Medulla oblongata (tissue), 1 donor: ENCODE measurements at regions not wholly inside any gene's neighbourhood (a gene's known extent, or its start where the extent isn't known, plus 50 kb on each side); places are given as distances from the start of the nearest gene placed in this dataset.
"Not testable (repeated sequence)": the region's sequence is repeated elsewhere in the genome, so short reads cannot be mapped to it uniquely, and the experiment has no call there.

ENCODE experiments used
- DNase-seq: peaks from one replicate; pipeline ENCODE4 v3.0.0-alpha.2; 2015; ENCODE audit errors: extremely low spot score

DNA sequence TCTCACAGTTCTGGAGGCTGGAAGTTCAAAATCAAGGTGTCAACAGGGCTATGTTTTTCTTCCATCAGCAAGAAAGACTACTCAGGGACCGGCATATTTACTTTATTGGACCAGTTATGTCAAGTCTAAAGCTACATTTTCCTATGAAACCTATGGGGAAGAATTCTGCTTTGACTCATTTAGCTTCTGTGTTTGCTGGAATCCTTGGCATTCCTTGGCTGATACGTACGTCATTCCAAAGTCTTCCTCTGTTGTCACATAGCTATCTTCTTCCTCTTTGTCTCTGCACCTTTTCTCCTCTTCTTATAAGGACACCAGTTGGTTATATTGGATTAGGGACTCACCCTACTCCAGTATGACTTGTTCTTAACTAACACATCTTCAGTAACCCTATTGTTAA lies 137.4 kb upstream of the FBXO11 start:
- no peak for DNase-seq

DNA sequence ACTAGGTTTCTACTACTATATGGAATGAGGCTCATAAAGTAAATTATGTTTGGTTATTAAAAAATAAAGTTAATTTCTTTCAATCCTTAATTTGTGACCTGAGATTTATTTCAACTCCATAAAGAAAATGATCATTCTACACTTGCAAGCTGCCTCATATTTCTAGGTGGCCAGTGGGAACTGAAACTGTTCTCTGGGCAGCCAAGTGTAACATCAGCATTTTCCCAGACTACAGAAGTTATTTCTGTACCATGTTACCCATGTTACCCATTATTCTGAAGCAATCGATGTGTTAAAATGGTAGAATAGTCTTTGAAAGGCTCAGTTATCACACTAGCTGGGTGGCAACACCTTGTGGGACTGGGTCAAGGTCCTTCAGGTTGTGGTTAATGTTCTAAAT lies 139.3 kb upstream of the FBXO11 start:
- peak; percentile 53 for DNase-seq

DNA sequence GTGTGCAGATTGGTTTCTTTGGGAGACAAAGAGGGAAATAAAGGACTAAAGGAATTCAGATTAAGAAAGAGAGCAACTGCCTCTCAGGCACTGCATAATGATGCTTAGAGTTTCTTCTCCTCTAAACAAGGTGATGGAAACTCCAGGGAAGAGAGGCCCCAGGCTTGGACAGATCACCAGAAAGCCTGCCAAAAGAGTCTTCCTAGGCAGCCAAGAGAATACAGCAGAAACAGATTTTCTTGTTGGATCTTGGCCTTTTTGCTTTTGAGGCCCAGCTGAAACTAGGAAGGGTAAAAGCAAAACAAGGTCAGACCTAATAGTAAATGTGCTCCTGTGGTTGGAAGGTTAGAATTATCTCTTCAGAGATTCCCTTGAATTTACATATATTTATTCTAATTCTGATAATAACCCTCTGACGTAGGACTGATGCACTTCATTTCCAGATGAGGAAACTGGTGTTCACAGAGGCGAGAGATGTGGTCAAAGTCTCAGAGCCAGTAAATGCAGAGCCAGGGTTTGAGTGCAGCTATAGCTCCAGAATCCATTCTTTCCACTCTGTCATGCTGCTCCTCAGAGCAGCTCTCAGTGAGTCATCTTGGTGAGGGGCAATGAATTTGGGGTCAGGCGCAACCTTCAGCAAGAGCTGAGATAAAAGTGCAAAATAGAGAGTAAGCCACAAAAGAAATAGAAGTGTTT lies 142.3 kb upstream of the FBXO11 start:
- no peak for DNase-seq

DNA sequence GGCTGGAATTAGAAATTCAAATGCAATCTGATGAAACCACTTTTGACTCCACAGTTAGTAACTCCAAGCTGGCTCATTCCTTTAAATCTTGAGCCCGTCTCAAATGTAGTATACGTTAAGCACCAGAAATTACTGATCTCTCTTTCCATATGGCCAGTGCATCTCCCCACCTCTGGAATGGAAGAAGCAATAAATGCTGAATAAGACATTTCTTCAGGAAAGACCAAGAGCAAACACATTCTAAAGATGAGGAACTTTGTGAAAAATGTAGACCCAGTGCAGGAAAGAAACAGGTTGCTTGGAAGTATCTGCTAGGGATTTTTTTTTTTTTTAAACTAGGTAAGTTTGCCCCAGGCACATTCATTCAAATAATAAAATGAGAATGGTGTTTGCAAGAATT lies 143.1 kb upstream of the FBXO11 start:
- no peak for DNase-seq

DNA sequence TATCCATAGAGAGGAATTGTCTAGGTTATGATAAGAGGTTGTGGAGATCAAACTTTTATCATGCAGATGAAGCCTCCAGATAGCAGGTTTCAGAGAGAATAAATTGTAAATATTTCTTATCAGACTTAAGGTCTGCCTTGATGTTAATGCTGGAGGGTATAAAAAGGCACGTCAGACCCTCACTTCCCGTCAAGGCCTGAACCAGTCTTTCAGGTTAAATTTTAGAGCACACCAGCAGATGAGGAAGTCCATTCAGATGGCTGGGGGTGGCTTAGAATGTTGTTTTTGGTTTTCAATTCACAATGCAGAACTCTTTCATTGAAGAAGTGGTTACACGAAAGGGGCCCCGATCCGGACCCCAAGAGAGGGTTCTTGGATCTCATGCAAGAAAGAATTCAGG lies 144.4 kb upstream of the FBXO11 start:
- DNase-seq, result no peak

DNA sequence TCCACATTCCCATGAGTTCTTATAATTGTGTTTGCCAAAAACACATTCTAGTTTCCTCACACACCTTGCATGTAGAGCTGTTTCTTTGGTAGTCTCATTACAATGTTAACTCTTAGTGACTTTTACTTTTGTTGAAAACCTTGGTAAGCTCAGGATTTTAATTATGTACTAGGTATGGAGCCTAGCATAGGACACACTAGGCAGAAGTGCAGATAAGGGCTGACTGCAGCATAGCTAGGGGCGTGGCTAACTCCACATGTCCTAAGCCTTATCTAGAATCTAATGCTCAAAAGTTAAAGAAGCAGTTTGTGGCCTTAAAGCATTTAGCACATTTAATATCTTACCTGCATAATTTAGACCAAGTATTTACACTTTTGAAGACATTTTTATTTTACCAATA lies 153.7 kb upstream of the FBXO11 start:
- no peak for DNase-seq

DNA sequence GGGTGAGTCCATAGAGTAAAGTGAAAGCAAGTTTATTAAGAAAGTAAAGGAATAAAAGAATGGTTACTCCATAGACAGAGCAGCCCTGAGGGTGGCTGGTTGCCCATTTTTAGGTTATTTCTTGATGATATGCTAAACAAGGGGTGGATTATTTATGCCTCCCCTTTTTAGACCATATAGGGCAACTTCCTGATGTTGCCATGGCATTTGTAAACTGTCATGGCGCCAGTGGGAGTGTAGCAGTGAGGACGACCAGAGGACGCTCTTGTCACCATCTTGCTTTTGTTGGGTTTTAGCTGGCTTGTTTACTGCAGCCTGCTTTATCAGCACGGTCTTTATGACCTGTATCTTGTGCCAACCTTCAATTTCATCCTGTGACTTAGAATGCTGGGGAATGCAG lies 155.4 kb upstream of the FBXO11 start:
- not testable (repeated sequence) for DNase-seq

DNA sequence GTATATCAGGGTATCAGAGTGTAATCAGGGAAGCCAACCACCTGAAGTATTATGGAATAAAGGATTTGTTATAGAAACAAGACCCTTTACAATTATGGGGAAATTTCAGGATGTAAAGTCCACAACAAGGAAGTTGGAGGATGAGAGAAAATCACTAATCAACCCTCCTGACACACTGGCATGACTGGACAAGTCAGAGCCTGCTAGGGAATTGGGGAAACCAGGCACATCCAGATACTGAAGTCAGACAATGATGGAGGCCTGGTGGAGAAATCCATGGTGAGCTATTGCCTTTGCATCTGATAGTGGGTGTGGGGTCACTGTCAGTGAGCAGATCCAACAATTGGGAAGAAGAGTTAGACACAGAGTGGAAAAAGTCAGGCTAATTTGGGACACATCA lies 158.8 kb upstream of the FBXO11 start:
- DNase-seq, result no peak

DNA sequence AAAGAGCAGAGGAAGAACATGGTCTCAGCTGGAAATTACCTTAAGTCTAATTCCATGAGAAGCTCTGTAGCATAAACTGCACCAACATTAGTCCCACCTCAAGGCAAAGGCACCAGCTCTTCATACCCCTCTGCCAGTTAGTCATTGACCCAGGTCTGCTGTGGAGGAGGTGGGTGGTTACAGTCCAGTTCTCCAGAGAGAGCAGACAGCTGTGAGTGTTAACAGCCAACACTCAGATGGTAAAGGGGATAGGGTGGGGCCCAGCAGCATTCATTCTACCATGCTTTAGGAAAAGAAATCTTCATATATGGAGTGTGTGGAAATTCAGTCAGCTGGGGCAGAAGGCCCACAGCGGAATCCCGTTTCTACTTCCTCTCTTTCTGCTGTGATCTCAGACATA lies 159.7 kb upstream of the FBXO11 start:
- DNase-seq, result no peak

DNA sequence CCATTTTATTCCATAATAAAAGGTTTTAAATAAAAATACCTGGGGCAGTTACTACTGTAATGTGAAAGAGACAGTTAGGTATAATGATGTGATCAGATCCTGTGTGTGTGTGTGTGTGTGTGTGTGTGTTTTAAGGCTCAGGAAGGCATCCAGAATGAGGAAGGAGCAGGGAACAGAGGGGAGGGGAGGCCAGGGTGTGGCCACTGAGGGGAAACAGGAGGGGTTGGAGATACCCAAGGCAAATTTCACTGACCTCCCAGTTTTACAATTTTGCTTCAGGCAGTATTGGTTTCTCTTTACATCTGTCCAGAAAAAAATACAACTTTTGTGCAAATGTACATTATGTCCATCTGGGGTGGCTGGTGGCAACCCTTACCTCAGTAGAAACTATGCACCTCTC lies 163.5 kb upstream of the FBXO11 start:
- no peak for DNase-seq

DNA sequence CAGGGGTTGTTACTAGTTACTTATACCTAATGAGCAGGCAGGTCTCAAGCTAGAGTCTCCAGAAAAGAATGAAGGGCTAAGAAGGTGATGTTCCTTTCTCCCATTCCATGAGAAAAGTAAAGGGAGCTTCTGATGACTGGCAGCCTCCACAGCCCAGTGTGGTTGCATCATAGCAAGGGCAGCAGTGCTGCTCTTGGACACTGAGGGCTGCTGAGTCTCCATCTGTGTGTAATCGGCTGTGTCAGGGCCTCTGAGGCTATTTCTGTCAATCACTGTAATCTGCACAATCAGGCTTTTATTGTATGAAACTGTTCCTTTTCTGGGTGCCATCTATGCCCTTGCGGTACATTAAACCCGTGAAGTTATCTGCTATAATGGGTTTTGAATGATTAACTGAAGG lies 164.1 kb upstream of the FBXO11 start:
- DNase-seq, result no peak

DNA sequence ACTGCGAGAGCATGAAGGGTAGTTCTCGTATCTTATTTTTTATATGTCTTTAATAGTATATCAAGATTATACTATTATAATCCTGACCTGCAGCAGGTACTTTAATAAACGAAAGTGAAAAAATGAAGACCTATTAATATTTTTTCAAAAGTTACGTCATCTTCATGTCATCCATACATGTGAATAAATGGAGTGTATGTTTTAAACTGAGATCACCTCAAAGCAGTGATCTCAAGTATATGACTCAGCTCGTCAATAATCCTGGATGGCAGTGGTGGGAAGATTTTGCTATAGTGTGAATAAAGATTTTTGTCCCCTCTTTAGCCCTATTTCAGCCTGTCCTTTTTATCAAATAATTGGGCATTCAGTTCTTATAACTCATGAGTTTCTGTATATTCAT lies 166.3 kb upstream of the FBXO11 start:
- no peak for DNase-seq

DNA sequence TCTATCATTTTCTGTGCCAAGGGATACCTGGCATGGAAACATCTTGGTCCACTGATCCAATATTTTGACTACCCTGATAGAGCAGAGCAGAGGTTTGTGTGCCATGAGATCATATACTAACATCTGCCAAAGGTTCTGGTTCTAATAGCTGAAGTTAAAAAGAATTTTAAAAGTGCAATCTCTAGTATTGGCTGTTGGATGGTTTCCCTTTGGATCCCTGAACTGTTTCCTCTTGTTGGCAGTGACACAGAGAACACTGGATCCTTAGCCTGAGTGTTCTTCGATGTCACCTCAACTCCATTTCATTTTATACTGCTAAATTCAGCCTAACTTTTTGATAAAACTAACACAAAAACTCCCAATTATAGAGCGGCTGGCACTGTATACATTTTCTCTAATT lies 169.3 kb upstream of the FBXO11 start:
- DNase-seq, result no peak

DNA sequence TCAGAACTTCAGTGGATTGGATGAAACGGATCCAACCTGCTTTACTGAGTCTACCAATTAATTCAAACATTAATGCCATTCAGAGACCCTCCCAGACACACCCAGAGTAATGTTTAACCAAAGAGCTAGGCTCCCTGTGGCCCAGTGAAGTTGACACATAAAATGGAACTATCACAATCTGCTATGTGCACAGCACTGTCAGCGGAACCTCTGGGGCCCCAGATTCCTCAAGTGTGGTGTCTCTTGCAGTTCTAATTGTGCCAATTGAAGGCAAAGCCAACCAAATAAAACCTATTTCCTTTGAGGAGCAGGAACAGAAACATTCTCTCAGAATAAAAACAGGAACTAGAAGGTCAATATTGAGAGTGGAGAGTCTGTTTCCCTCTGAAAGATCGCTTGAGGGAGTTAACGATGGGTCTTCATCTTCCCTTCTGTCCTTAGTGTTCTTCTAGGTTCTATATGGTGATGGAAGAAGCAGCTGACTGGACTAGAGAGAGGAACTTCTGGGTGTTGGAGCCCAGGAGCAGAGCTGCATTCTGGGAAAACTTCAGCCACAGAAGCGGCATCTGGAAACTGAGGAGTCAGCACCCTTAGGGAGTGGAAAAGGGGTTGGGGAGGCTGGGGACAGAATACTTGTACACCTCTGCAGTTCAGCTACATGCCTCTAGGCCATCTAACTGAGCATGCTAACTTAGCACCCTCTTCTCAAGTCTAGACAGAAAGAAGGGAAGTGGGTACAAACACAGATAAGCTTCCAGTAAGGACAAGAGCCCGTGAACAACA lies 174.4 kb upstream of the FBXO11 start:
- peak; percentile 74 for DNase-seq

DNA sequence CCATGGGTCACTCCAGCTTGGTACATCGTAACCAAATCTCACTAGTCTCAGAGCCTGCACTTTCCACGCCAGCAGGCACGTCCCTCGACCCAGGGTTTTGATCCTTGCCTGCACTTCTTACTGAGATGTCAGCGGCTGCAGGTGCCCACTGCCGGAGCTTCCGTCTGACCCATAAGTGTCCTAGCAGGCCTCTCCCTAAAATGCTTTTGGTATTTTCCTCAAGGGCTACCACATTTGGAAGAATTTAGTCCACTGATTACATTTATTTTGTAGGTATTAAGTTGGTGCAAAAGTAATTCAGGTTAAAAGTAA lies 175.0 kb upstream of the FBXO11 start:
- DNase-seq, result no peak

DNA sequence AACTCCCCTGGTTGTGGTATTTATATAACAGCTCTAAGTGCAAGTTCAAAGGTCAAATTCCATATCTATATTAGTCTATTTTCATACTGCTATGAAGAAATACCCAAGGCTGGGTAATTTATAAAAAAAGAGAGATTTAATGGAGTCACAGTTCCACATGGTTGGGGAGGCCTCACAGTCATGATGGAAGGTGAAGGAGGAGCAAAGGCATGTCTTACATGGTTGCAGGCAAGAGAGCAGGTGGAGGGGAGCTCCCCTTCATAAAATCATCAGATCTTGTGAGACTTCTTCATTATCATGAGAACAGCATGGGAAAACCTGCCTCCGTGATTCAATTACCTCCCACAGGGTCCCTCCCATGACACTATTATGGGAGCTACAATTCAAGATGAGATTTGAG lies 179.6 kb upstream of the FBXO11 start:
- no peak for DNase-seq

DNA sequence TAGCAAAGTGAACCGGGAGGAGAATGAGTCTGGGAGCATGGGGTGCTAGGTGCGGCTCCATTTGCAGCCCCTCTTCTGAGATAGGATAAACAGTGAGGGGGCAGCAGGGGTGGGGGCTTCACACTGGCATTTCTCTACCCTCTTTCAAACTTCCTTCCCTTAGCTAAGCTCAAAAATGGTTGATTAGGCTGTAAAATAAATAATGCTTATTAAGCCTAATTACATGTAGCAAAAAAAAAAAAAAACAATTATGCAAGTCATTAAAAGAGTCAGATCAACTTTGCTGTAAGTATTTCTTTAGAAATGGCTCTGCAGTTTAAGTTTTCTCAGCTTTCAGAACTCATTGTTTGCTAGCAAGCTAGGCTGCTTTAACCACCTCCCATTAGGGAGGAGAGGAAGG lies 182.7 kb upstream of the FBXO11 start:
- DNase-seq, result no peak

DNA sequence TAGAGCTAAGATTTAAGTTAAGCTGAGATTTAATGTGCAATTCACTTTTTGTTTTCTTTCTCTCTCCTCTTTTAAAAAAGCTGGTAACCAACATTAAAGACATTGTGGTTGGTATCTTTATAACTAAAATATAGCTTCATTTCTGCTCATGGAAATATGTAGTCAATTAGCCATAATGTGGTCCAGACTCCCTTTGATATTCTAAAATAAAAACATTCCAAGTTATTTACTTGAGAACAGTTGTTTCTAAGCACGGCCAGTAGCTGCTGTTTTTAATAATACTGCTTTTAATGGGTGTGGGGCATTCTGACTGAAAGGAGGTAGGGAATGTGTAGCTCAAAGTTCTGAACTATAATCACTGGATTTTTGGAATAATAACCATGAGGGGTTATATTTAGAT lies 183.3 kb upstream of the FBXO11 start:
- no peak for DNase-seq

DNA sequence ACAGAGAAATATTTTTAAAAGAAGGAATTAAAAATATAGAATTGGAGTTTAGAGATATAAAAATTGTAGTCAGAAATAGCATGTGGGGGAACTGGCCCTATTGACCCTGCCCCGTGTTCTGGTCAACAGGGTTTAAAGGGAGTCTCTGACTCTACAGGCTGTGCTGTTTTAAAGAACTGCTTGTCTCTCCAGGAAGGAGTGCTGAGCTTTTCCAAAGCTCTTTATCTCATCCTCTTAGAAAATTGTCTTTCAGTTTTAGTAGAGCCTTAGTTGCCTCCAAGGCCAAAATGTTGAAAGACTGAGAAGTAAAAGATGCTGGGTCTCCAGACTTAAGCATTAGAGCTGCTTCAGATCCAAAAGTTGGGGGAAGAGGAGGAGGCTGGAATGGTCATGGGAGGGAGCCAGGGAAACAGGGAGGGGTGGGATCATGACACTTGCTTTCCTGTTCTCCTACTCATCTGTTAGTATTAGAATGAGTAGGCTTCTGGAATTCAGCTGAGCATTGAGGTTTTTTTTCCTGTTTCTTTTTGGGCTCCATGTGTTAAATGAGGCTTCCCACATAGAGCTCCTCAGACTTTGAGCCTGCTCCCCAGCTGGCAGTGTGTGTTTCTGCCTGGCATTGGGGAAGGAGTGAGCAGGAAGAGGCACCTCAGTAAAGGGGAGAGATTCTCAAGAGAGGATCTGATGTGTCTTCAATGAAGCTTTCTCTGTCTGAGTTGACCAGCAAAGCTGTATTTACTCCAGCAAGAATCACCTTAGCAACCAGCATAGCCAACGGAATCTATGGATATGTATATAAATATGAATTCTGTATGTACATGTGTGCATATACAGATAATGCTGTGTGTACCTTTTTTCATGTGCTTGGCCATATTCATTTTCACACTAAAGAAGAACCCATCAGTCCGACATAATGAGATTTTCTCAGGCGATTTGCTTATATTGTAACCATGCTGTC lies 186.8 kb upstream of the FBXO11 start:
- DNase-seq, result no peak

DNA sequence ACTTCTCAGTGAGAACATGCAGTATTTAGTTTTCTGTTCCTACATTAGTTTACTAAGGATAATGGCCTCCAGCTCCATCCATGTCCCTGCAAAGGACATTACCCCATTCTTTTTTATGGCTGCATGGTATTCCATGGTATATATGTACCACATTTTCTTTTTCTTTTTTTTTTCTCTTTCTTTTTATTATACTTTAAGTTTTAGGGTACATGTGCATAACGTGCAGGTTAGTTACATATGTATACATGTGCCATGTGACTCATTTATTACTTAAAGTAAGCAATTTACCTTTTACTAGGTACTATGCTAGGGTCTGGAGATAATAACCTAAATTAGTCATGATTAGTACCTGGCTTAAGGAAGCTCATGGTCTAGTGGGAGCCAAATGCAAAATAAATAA lies 190.5 kb upstream of the FBXO11 start:
- not testable (repeated sequence) for DNase-seq

DNA sequence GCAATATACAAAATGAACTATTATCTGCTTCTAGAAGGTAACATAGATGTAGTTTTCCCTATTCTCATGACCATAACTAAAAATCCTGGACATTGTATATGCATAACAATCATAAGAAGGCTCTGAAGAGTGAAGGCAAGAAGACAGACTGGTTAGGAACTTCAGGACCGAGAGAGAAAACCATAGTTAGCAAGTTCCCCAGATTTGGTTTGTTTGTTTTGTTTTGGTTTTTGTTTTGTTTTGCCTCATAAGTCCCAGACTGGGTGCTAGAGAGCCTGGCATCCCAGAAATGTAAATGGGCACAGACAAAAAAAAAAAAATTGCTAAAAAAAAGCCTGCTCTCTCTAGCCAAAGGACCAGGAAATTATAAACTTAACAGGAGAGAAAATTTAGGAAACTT lies 192.2 kb upstream of the FBXO11 start:
- no peak for DNase-seq

DNA sequence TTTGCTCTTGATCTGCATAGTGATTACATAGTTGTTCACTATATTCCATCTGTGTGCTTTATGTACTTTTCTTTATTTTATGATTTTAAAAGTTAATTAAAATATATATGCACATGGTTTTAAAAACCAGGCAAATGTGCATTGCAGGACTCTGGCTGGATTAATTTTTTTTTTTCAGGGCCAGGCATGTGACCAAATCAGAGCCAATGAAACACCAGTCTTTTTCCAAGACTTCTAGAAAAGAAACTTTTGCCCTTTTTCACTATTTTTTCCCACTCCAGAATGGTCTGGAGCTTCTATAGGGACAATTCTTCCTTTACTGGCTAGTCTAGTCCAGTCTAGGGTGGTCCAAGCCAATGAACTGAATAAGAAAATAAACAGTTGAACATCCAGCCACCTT lies 198.1 kb upstream of the FBXO11 start:
- DNase-seq, result no peak

DNA sequence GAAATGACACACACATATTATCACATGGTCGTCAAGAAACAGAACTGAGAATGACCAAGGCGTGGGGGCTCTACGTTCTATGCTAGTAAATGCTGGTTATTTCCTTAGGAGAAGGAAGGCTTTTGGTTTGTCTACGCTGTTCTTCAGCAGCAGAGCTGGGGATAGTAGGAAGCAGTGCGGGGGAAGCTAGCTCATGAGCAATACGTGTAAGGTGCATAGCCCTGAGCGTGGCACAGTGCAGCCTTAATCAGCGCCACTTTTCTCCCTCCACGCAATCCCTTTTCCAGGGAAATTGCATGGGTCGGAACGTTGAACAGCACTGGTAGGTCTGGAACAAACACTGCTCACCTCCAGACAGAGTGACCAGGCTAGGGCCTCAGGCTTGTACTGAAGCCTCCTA lies 199.6 kb upstream of the FBXO11 start:
- DNase-seq, result peak; percentile 18
